ENCODE measurements at regions not wholly inside any gene's neighbourhood (a gene's known extent, or its start where the extent isn't known, plus 50 kb on each side); places are given as distances from the start of the nearest gene placed in this dataset.
"Not testable (repeated sequence)": the region's sequence is repeated elsewhere in the genome, so short reads cannot be mapped to it uniquely, and the experiment has no call there.

DNA sequence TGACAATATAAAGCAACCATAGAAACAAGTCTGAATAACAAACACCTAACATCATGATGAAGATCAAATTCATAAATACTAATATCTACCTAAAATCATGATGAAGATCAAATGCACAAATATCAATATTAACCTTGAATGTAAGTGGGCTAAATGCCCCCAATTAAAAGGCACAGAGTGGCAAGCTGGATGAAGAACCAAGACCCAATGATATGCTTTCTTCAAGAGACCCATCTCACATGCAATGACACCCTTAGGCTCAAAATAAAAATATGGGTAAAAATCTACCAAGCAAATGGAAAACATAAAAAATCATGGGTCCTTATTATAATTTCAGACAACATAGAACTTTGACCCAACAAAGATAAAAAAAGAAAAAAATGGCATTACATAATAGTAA is 578.5 kb upstream of the PTCHD4 start:
- Mint-ChIP-seq H3K4me3 (no peak overlapping the region), H3K9me3 (peaks cover 15 to 61% of the 10 kb centered on the region in 2 donors), H3K4me1 (no peaks in the 10 kb centered on the region), H3K27ac (no peak overlapping the region), H3K27me3 (no peaks in the 10 kb centered on the region)
- DNase-seq (no peak), ATAC-seq (no peak)

DNA sequence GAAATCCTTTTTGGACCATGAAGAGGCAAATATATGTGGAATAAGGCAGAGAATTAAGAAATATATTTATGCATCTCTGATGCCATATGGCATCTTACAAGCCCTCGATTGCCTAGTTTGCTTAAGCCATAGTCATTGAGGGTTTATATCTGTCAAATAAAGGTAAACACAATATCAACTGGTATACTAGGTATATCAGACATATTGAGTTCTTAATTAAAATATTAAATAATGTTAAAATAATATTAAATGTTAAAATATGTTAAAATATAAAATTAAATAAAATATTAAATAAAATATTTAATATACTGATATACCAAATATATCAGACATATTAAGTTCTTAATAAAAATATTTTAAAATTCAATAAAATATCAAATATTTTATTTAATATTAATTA is 567.4 kb upstream of the PTCHD4 start:
- DNase-seq (no peak), ATAC-seq (no peak)
- Mint-ChIP-seq H3K27me3 (no peaks in the 10 kb centered on the region), H3K4me3 (no peak overlapping the region), H3K9me3 (peaks cover 12% of the 10 kb centered on the region in 2 donors), H3K4me1 (no peaks in the 10 kb centered on the region), H3K27ac (no peak overlapping the region)

DNA sequence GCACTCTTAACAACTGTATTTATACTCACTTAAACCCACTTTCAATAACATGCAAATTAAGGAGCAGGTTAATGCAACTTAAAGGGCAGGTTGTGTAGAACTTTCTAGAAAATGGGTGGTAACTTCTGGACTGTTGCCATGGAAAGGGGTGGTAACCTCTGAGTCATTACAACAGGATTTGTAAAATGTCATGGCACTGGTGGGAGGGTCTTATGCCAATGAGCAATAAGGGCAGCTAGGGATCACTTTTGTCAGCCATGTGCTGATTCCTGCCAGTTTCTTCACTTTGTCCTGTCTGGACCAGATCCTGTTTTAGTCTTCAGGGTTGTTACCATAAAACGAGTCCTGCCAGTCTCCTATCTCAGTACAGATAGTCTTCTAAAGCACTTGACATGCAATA is 560.5 kb upstream of the PTCHD4 start:
- Mint-ChIP-seq H3K9me3 (peaks cover 0 to 3% of the 10 kb centered on the region in 2 donors), H3K4me1 (no peaks in the 10 kb centered on the region), H3K27ac (no peak overlapping the region), H3K27me3 (no peaks in the 10 kb centered on the region), H3K4me3 (no peak overlapping the region)
- DNase-seq (no peak), ATAC-seq (no peak)

DNA sequence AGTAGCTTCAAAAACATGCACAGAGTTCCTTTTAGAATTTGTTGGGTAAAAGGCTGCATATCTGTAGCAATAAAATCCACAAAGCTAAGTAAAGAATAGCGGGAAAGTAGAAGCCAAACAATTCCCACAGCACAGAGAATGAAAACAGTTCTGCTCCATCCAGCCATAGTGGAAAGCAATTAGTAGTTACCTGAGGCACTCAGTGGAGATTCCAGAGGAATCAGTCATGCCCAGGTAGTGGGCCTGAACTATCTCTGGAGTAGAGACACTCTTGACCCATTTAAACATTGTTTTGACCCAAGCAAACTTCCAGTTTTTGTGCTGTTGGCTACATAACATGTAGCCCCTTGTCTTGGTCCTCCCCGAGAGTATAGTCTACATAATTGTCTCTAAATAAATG is 559.5 kb upstream of the PTCHD4 start:
- ATAC-seq = no peak
- H3K27ac Mint-ChIP-seq = no peak overlapping the region
- no peaks in the 10 kb centered on the region for H3K9me3 Mint-ChIP-seq
- no peaks in the 10 kb centered on the region for H3K27me3 Mint-ChIP-seq
- H3K4me3 Mint-ChIP-seq = no peak overlapping the region
- DNase-seq = no peak
- H3K4me1 Mint-ChIP-seq = no peaks in the 10 kb centered on the region

DNA sequence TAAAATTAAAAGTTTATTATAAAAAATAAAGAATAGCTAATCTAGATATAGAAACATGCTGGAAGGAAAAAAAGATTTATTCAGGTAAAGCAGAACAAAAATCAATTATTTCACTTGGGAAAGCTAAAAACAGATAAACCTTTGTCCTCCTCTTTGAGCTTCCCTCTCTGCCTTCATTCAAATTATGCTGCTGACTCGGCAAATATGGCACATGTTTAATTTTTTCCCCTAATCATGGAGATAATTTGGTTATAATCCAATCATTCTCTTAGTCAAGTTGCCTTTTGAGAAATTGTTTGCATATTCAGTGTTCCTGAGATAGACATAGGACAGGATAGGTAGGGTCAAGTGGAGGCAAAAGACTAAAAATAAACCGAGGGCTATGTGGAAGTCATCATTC is 556.8 kb upstream of the PTCHD4 start:
- DNase-seq (no peak), ATAC-seq (no peak)
- Mint-ChIP-seq H3K9me3 (no peaks in the 10 kb centered on the region), H3K4me1 (no peaks in the 10 kb centered on the region), H3K27ac (no peak overlapping the region), H3K4me3 (no peak overlapping the region), H3K27me3 (no peaks in the 10 kb centered on the region)

DNA sequence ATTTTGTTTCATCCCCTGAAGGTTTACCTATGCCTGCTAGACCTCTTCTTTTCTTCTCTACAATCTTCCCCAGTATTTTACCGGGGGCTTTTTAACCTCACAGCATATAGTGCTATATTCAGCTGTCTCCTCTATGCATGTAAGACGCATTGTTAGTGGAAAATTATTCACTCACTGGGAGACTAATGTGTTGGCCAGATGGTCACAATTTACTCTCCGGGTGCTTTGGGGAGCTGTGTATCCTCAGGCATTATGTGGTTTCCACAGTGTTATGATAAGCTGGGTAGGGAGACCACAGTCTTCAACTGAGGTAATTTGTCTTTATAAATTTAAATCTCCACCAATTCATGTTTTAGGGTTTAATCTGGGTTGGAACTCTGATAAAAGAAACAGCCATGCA is 553.8 kb upstream of the PTCHD4 start:
- ATAC-seq = no peak
- DNase-seq = no peak
- Mint-ChIP-seq H3K4me1 (no peaks in the 10 kb centered on the region), H3K27ac (no peak overlapping the region), H3K4me3 (no peak overlapping the region), H3K27me3 (no peaks in the 10 kb centered on the region), H3K9me3 (no peaks in the 10 kb centered on the region)

DNA sequence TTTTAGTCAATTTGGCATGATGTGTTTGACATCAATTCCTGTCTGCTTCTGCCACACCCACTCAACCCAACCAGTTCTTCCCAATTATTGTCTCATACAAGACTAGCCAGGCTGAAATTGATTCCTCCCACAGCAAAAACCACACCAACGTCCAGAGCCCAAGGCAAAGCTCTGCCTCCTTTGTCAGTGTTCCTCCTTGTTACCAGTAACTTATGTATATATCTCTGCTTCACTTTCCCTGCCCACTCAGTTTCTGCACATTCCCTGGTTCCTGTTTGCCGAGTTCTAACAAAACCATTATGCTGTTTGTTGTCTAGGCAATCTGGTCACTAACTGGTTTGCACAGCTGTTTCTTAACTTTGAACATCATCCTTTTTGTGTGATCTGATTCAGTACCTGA is 547.9 kb upstream of the PTCHD4 start:
- DNase-seq (no peak), ATAC-seq (no peak)
- Mint-ChIP-seq H3K4me3 (no peak overlapping the region), H3K27ac (no peak overlapping the region), H3K9me3 (peaks cover 0 to 6% of the 10 kb centered on the region in 2 donors), H3K27me3 (no peaks in the 10 kb centered on the region), H3K4me1 (no peaks in the 10 kb centered on the region)

DNA sequence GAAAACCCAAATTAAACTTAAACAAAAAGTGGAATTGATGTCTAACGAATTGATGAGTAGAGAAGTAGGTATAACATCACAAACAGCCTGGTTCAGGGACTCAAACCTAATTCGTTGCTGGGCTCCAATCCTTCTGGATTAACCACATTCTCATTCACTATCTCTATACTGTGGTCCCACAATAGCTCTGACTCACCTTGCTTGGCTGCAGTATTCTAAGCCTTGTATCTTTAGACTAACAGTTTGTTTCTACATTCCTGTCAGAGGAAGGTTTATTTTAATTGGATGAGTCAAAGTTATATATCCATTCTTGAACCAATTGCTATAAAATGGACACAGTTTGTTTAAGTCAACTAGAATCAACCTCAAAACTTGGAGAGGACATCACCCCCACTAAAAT is 530.5 kb upstream of the PTCHD4 start:
- Mint-ChIP-seq H3K4me1 (no peaks in the 10 kb centered on the region), H3K27me3 (no peaks in the 10 kb centered on the region)

DNA sequence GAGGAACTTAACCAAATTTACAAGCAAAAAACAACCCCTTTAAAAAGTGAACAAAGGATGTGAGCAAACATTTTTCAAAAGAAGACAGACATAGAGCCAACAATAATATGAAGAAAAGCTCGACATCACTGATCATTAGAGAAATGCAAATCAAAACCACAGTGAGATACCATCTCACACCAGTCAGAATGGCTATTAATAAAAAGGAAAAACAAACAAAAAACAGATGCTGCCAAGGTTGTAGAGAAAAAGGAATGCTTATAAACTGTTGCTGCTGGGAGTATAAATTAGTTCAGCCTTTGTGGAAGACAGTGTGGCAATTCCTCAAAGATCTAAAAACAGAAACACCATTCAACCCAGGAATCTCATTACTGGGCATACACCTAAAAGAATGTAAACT is 527.8 kb upstream of the PTCHD4 start:
- H3K9me3 Mint-ChIP-seq = peaks cover 28 to 29% of the 10 kb centered on the region in 2 donors
- H3K27ac Mint-ChIP-seq, H3K4me3 Mint-ChIP-seq, H3K27me3 Mint-ChIP-seq, ATAC-seq, DNase-seq, H3K4me1 Mint-ChIP-seq: not testable (repeated sequence)

More for the DNA sequence above, 530.5 kb upstream of the PTCHD4 start:
- ATAC-seq (no peak), DNase-seq (no peak)
- peaks cover 28 to 29% of the 10 kb centered on the region in 2 donors for H3K9me3 Mint-ChIP-seq
- H3K4me3 Mint-ChIP-seq = no peak overlapping the region
- H3K27ac Mint-ChIP-seq = no peak overlapping the region

DNA sequence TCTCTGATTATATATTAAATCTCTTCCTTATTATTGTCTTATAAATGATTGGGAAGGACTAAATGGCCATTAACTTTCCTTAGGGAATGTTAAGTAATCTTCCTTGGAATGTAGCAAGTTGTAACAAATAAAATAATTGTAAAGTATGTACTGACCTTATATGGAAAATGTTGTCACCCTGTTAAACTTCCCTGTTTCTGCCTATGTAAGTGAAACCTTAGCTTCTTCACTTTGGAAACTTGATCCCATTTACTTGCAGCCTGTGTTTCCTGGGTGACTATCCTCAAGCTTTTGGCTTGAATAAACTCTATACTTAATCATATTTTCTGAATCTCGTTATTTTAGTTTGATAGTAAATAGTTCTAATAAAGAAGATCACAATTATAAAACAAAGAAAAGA is 519.5 kb upstream of the PTCHD4 start:
- Mint-ChIP-seq H3K9me3 (peaks cover 7 to 10% of the 10 kb centered on the region in 2 donors), H3K4me3 (no peak overlapping the region), H3K4me1 (no peaks in the 10 kb centered on the region), H3K27ac (no peak overlapping the region), H3K27me3 (no peaks in the 10 kb centered on the region)
- ATAC-seq = no peak
- DNase-seq = no peak

DNA sequence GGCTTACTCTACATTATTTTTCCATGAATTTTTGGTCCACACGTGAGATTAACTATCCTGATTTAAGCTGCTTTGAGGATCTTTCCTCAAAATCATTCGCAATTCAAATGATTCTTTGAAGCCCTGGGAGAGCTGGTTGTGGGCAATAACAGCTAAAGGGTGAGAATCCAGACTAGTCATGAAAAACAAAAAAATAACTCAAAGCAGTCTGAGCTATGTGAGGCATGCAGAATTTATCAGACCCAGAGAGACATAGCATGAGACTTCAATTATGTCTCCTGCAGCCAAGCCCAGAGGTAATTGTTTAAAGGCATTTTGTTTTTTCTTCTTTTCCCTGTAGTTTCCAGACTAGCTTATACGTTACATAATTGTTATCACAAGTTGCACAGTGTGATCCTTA is 517.3 kb upstream of the PTCHD4 start:
- no peak overlapping the region for H3K27ac Mint-ChIP-seq
- H3K4me1 Mint-ChIP-seq = no peaks in the 10 kb centered on the region
- H3K9me3 Mint-ChIP-seq = peaks cover 7 to 17% of the 10 kb centered on the region in 2 donors
- H3K27me3 Mint-ChIP-seq = no peaks in the 10 kb centered on the region
- no peak overlapping the region for H3K4me3 Mint-ChIP-seq
- no peak for ATAC-seq
- no peak for DNase-seq

DNA sequence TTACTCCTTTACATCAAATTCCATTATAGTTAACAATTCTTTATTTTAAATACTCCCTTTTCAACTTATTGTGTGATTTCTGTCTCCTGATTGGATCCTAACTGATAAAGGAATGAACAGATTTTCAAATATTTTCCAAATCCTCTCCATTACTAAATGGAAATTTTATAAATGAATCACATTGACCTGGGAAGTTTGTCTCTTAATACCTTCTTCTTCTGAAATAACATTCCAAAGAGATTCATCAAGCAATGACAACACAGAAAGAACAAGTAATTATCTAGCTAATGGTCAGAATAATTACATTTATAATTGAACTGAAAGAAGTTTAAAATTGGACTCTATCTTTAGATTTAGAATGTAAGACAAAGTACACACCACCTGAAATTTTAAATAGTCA is 515.4 kb upstream of the PTCHD4 start:
- H3K9me3 Mint-ChIP-seq = peaks cover 5 to 13% of the 10 kb centered on the region in 2 donors
- DNase-seq (no peak), ATAC-seq (no peak)
- no peaks in the 10 kb centered on the region for H3K4me1 Mint-ChIP-seq
- no peak overlapping the region for H3K4me3 Mint-ChIP-seq
- no peaks in the 10 kb centered on the region for H3K27me3 Mint-ChIP-seq
- H3K27ac Mint-ChIP-seq = no peak overlapping the region

DNA sequence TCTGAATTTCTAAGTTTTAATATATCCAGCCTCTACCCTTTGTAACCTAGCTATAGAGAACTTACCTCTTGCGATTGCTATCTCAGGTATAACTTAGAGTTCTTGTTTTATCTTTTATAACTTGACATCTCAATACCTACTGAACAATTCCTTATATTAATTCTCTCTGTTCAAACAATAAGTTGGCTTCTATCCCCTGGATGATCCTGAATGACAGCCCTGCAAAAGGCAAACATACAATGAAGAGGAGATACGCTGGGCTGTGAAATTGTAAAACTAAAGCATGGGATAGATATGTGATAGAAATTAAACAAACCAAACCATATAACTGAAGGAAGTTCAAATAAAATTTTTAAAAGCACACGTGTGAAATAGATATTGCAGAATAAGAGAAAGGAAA is 513.6 kb upstream of the PTCHD4 start:
- Mint-ChIP-seq H3K27ac (no peak overlapping the region), H3K9me3 (peaks cover 0 to 7% of the 10 kb centered on the region in 2 donors), H3K4me3 (no peak overlapping the region), H3K27me3 (no peaks in the 10 kb centered on the region), H3K4me1 (no peaks in the 10 kb centered on the region)
- no peak for DNase-seq
- ATAC-seq = no peak

DNA sequence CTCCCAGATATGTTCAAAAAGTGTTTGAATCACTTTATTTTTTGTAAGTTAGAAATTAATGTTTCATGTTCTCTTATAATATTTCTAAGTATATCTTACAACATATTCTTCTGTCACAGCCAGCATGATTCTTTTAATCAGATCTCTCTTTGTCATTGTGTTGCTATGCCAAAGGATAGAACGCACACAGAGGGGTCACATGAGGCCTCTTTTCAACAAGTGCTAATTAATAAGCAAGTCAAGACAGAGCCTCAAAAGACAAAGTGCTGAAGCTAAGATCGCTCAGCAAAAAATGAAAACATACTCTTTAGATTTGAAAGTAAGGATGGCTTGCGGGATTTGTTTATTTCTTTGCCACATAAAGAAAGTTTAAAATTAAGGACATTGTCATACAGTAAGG is 508.8 kb upstream of the PTCHD4 start:
- Mint-ChIP-seq H3K4me1 (no peaks in the 10 kb centered on the region), H3K27me3 (no peaks in the 10 kb centered on the region), H3K27ac (no peak overlapping the region), H3K9me3 (peaks cover 0 to 4% of the 10 kb centered on the region in 2 donors), H3K4me3 (no peak overlapping the region)
- ATAC-seq = no peak
- no peak for DNase-seq

DNA sequence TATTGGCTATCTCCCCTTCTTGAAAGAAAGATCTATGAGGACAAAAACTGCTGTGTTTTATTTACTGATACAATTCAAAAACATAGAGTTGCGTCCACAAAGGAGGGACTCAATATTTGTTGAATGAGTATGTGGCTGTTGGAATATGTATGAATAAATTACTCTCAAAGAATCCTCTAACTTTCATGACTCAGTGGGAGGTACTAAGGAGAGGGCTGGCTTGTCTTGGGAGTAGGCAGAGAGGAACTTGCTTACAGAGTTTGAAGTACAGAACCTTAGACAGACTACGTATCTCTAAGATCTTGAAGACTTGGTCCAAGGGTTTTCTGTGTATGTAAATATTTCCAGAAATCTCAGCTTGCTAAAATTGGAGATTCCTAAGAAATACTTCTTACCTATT is 504.0 kb upstream of the PTCHD4 start:
- H3K27ac Mint-ChIP-seq = no peak overlapping the region
- ATAC-seq (no peak), DNase-seq (no peak)
- peaks cover 9 to 19% of the 10 kb centered on the region in 2 donors for H3K9me3 Mint-ChIP-seq
- no peak overlapping the region for H3K4me3 Mint-ChIP-seq
- no peaks in the 10 kb centered on the region for H3K4me1 Mint-ChIP-seq
- no peaks in the 10 kb centered on the region for H3K27me3 Mint-ChIP-seq

DNA sequence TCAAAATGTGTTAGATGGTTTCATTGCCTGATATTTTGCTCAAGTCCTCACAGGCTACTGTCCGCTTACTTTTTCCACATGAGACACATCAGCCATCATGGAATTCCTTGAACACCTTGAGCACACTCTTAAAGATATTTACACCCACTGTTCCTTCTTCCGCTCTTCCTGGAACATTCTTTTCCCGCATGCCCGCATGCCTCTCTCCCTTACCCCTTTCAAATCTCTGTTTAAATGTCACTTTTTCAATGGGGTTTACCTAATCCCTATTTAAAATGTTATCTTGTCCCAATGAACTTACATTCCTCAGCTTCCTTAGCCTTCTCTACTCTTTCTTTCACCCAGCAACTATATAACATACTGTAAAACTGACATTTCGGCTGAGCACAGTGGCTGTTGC is 503.3 kb upstream of the PTCHD4 start:
- no peaks in the 10 kb centered on the region for H3K27me3 Mint-ChIP-seq
- no peaks in the 10 kb centered on the region for H3K4me1 Mint-ChIP-seq
- ATAC-seq = no peak

DNA sequence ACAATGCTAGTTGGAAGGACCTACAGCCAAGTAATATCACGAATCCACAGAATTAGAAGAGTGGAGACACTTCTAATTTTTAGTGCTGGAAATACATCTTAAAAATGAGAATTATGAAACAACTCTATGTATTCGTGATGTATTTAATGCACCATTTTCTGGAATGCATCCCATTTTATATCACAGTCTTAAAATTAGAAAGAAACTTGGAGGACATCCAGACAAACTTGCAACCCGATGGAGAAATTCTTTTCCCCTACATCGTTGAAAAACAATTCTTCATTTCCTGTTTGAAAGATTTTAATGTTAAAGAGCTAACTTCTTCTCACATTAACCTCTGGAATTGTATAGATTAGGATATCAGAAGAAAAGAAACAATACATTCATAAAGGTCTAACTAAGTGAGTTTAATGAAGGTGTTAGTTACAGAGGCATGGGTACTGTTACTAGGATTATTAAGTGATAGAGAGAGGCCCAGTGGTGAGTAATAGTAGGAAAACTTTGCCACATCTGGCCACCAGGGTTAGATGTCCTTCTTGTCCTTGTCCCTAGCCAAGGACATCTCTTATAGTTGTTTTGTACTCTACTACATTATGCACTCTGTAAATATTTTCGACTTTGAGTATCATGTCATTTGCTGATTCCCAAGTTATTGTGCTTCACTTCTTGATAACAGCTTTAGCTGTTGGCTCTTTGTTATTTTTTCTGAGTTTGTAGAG is 502.4 kb upstream of the PTCHD4 start:
- ATAC-seq = no peak
- no peak overlapping the region for H3K4me3 Mint-ChIP-seq
- peaks cover 9 to 19% of the 10 kb centered on the region in 2 donors for H3K9me3 Mint-ChIP-seq
- H3K27me3 Mint-ChIP-seq = no peaks in the 10 kb centered on the region
- H3K4me1 Mint-ChIP-seq = no peaks in the 10 kb centered on the region
- no peak for DNase-seq
- H3K27ac Mint-ChIP-seq = no peak overlapping the region

More for the DNA sequence above, 503.3 kb upstream of the PTCHD4 start:
- H3K27ac Mint-ChIP-seq = no peak overlapping the region
- no peak for DNase-seq
- peaks cover 9 to 19% of the 10 kb centered on the region in 2 donors for H3K9me3 Mint-ChIP-seq
- no peak overlapping the region for H3K4me3 Mint-ChIP-seq
